H1 (cell line): ENCODE measurements at regions not wholly inside any gene's neighbourhood (a gene's known extent, or its start where the extent isn't known, plus 50 kb on each side); places are given as distances from the start of the nearest gene placed in this dataset.

Experiments used
- ASH2L ChIP-seq: fragments of 200-600, 300-600 bp; sonication (generic); IDR thresholded peaks from one replicate; pipeline ENCODE4 v1.7.1; 2017; ENCODE audit warnings: low read length
- RBBP5 ChIP-seq: IDR thresholded peaks from 2 replicates; pipeline ENCODE4 v1.7.1; 2012; ENCODE audit warnings: low read depth, mild to moderate bottlenecking, inconsistent platforms, low read length, moderate library complexity, borderline replicate concordance
- SIX5 ChIP-seq: IDR thresholded peaks from 2 replicates; pipeline ENCODE4 v1.6.1; 2011; ENCODE audit warnings: mild to moderate bottlenecking, low read depth, low read length
- TAF1 ChIP-seq: IDR thresholded peaks from 2 replicates; pipeline ENCODE4 v1.6.1; 2011; ENCODE audit warnings: mild to moderate bottlenecking, low read depth, low read length

- TF ChIP-seq RBBP5, result no peak
- TF ChIP-seq SIX5, result no peak
- TF ChIP-seq ASH2L, result no peak
- no peak for TF ChIP-seq TAF1
- TF ChIP-seq, all 59 proteins: peak for 0
Measured at GRCh38 chr4:100870940-100871772, 353.3 kb upstream of the EMCN start (continued).
